ENCODE measurements at regions not wholly inside any gene's neighbourhood (a gene's known extent, or its start where the extent isn't known, plus 50 kb on each side); places are given as distances from the start of the nearest gene placed in this dataset.

- Histone ChIP-seq H4K5ac (ENCODE audit: insufficient read length, low read depth, low read length) (no peak overlapping the region), H3K4ac (replicated peaks; ENCODE audit: insufficient read length, low read depth, low read length) (no peak overlapping the region), H4K20me1 (replicated peaks in 1 of 2; ENCODE audit: control insufficient read depth in 1 of 2, insufficient read depth in 2 of 2, low read length in 2 of 2) (no peaks in the 10 kb centered on the region), H2BK20ac (ENCODE audit: low read length) (no peak overlapping the region), H3K27me3 (replicated peaks in 1 of 4; ENCODE audit: control insufficient read depth in 3 of 4, extremely low read depth in 1 of 4, insufficient read depth in 3 of 4, low read length in 3 of 4) (no peaks in the 10 kb centered on the region), H3K23ac (ENCODE audit: insufficient read length) (no peak overlapping the region), H3K4me1 (replicated peaks in 1 of 4; ENCODE audit: control insufficient read depth in 3 of 4, insufficient read depth in 4 of 4, low read length in 3 of 4) (no peaks in the 10 kb centered on the region), H2AK5ac (ENCODE audit: low read depth, low read length) (no peak overlapping the region), H3K9me3 (ENCODE audit: insufficient read depth in 2 of 2, low read depth in 1 of 2, low read length in 1 of 2) (no peaks in the 10 kb centered on the region), H3K4me3 (ENCODE audit: extremely low read depth in 1 of 4, insufficient read depth in 2 of 4, low read depth in 3 of 4, low read length in 4 of 4) (no peak overlapping the region), H2AFZ (ENCODE audit: low read length) (no peak overlapping the region), H3K18ac (ENCODE audit: extremely low read depth, low read length) (no peak overlapping the region), H3K79me1 (ENCODE audit: low read depth, low read length) (no peaks in the 10 kb centered on the region), H2BK12ac (ENCODE audit: low read depth, low read length) (no peak overlapping the region), H3K23me2 (ENCODE audit: low read depth, low read length) (no peaks in the 10 kb centered on the region), H3K79me2 (ENCODE audit: control insufficient read depth in 1 of 2, insufficient read depth in 2 of 2, low read length in 2 of 2) (no peaks in the 10 kb centered on the region), H3K36me3 (ENCODE audit: control insufficient read depth in 2 of 4, insufficient read depth in 4 of 4, low read length in 3 of 4) (no peaks in the 10 kb centered on the region), H2BK120ac (replicated peaks; ENCODE audit: low read depth, low read length) (no peak overlapping the region), H3K14ac (ENCODE audit: insufficient read length) (no peak overlapping the region), H3K27ac (ENCODE audit: low read depth, low read length) (no peak overlapping the region), H3K9ac (replicated peaks in 1 of 4; ENCODE audit: extremely low read depth in 1 of 4, low read depth in 3 of 4, low read length in 3 of 4) (no peak overlapping the region), H2BK5ac (ENCODE audit: low read depth, low read length) (no peak overlapping the region), H4K91ac (replicated peaks; ENCODE audit: insufficient read length, low read length) (no peak overlapping the region), H2BK15ac (ENCODE audit: low read length) (no peak overlapping the region), H4K8ac (ENCODE audit: extremely low read depth, insufficient read depth, low read length) (no peak overlapping the region), H3K56ac (replicated peaks; ENCODE audit: insufficient read length, low read depth, low read length) (no peak overlapping the region), H3K4me2 (ENCODE audit: insufficient read depth in 1 of 2, low read depth in 2 of 2, low read length in 2 of 2) (no peak overlapping the region)
- DNase-seq (ENCODE audit: low read depth in 1 of 2, low spot score in 2 of 2) (no peak), FAIRE-seq (no peak)
- CTCF ChIA-PET (ENCODE audit: partially characterized antibody): interaction anchor here (1.1 kb wide), 1 partner anchor 11 kb away, joined by 3 read pairs; no protein-coding TSS in a partner anchor
- 100% methylated on average over 4 of the region's 4 CpGs; no CpG with 5 or more reads in 1 of the 2 experiments for WGBS, 2 experiments (ENCODE audit: extremely low coverage in 1 of 2, insufficient coverage in 1 of 2, insufficient read length in 1 of 2, insufficient replicate concordance in 2 of 2, low coverage in 1 of 2, low lambda C conversion rate in 2 of 2, missing lambda C conversion rate in 1 of 2)
- POLR2A ChIA-PET (ENCODE audit: partially characterized antibody): no interaction called here
- no peak for TF ChIP-seq RBBP5 (IDR thresholded peaks at IDR 0.05; ENCODE audit: borderline replicate concordance, low read depth, low read length)
- TF ChIP-seq EP300 (IDR thresholded peaks at IDR 0.05; ENCODE audit: borderline replicate concordance in 1 of 2, low read depth in 2 of 2, low read length in 2 of 2): no peak
- no peak for TF ChIP-seq ATF3 (IDR thresholded peaks at IDR 0.05; ENCODE audit: insufficient read depth, low read depth, low read length)
- TF ChIP-seq RAD21 (IDR thresholded peaks at IDR 0.05 in 1 of 2, conservative IDR thresholded peaks at IDR 0.05 in 1 of 2; ENCODE audit: low read depth in 2 of 2, low read length in 2 of 2): no peak
- TF ChIP-seq SIRT6 (IDR thresholded peaks at IDR 0.05; ENCODE audit: low read length): no peak
- no peak for TF ChIP-seq TCF12 (IDR thresholded peaks at IDR 0.05; ENCODE audit: low read depth, low read length)
- TF ChIP-seq BRCA1 (IDR thresholded peaks at IDR 0.05; ENCODE audit: low read depth, low read length): no peak
- no peak for TF ChIP-seq SP1 (IDR thresholded peaks at IDR 0.05; ENCODE audit: low read depth, low read length)
- TF ChIP-seq POLR2AphosphoS5 (IDR thresholded peaks at IDR 0.05; ENCODE audit: low read depth, low read length): no peak
- TF ChIP-seq TAF7 (optimal IDR thresholded peaks at IDR 0.05; ENCODE audit: borderline replicate concordance, low read depth, low read length): no peak
- no peak for TF ChIP-seq E2F6 (IDR thresholded peaks at IDR 0.05)
- TF ChIP-seq KDM1A (IDR thresholded peaks at IDR 0.05; ENCODE audit: borderline replicate concordance, low read length): no peak
- no peak for TF ChIP-seq NANOG (IDR thresholded peaks at IDR 0.05; ENCODE audit: insufficient read depth, low read depth, low read length, poor library complexity, severe bottlenecking)
- TF ChIP-seq HDAC6 (IDR thresholded peaks at IDR 0.05; ENCODE audit: low read depth, low read length): no peak
These were observed 631.7 kb downstream of the BCL11A start for GRCh38 chr2:59921743-59922142.
